ENCODE measurements at regions not wholly inside any gene's neighbourhood (a gene's known extent, or its start where the extent isn't known, plus 50 kb on each side); places are given as distances from the start of the nearest gene placed in this dataset.

DNA sequence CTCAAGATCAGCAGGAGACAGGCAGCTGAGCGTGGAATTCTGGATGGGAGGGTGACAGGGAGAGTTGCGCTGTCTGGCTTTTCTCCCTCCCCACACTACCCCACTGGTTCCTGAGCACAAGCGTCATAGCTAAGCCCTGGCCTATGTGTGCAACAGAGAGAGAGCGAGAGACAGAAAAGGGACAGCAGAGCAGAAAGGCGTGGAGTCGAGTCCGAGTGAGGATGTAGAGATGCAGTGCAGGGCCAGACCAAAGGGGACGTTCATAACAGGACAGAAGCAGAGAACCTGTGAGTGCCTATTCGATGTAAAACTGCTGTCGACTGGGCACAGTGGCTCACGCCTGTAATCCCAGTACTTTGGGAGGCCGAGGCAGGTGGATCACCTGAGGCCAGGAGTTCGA is 94.0 kb upstream of the TMEM45B start:
- TF ChIP-seq, protein P1, sequence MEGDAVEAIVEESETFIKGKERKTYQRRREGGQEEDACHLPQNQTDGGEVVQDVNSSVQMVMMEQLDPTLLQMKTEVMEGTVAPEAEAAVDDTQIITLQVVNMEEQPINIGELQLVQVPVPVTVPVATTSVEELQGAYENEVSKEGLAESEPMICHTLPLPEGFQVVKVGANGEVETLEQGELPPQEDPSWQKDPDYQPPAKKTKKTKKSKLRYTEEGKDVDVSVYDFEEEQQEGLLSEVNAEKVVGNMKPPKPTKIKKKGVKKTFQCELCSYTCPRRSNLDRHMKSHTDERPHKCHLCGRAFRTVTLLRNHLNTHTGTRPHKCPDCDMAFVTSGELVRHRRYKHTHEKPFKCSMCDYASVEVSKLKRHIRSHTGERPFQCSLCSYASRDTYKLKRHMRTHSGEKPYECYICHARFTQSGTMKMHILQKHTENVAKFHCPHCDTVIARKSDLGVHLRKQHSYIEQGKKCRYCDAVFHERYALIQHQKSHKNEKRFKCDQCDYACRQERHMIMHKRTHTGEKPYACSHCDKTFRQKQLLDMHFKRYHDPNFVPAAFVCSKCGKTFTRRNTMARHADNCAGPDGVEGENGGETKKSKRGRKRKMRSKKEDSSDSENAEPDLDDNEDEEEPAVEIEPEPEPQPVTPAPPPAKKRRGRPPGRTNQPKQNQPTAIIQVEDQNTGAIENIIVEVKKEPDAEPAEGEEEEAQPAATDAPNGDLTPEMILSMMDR (IDR thresholded peaks at IDR 0.05; ENCODE audit: low read depth, low read length) = no peak
- no peak for TF ChIP-seq POLR2A (IDR thresholded peaks at IDR 0.05; ENCODE audit: extremely low read depth, insufficient read length)

Data from NB4 (cell line).